Nephron progenitor cell (in vitro differentiated cells): ENCODE measurements at regions not wholly inside any gene's neighbourhood (a gene's known extent, or its start where the extent isn't known, plus 50 kb on each side); places are given as distances from the start of the nearest gene placed in this dataset.

Experiments used
- DNase-seq: peaks from one replicate; pipeline ENCODE4 v3.0.0; 2021
- H3K27ac Mint-ChIP-seq: 2 replicates; pipeline ENCODE4 v1.8.0; 2021; ENCODE audit warnings: mild to moderate bottlenecking, moderate library complexity, mixed read lengths
- H3K27me3 Mint-ChIP-seq: 2 replicates; pipeline ENCODE4 v1.8.0; 2021; ENCODE audit warnings: mild to moderate bottlenecking, low read depth, mixed read lengths; ENCODE audit not compliant: poor library complexity
- H3K36me3 Mint-ChIP-seq: 2 replicates; pipeline ENCODE4 v1.8.0; 2021; ENCODE audit warnings: low read depth, mixed read lengths
- H3K4me1 Mint-ChIP-seq: 2 replicates; pipeline ENCODE4 v1.8.0; 2021; ENCODE audit warnings: mixed read lengths
- H3K4me3 Mint-ChIP-seq: 2 replicates; pipeline ENCODE4 v1.8.0; 2021; ENCODE audit warnings: mild to moderate bottlenecking, moderate library complexity, mixed read lengths
- H3K9me3 Mint-ChIP-seq: 2 replicates; pipeline ENCODE4 v1.8.0; 2021; ENCODE audit warnings: mild to moderate bottlenecking, moderate library complexity, mixed read lengths
- TF ChIP-seq, protein P1 (sequence below): fragments of 200-600 bp; sonication (generic); IDR thresholded peaks from 2 replicates; pipeline ENCODE4 v1.5.0; 2021; ENCODE audit warnings: antibody characterized with exemption

DNA sequence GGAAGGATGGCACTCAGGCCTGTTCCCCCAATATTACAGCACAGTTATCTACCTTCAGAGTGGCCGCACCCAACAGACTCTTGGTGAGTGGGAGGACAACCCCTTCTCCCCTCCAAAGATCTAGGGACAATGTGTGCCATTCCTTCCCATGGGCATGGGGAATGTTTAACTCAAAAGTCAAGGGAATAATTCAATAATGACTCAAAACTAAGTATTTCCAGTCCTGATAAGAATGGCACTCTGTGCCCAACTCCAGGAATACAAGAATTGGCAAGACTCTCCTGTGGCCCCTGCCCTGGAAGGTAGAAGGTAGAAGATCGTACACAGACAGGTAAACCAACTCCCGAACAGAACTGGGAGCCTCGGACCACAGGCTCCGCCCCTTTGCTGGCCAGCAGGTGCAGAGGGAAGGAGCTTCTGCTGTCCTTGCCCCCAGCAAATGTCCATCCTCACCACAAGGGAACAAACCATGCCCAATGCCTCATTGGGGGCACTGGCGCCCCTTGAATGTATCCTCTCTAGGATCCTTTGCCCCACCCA, 514.0 kb downstream of the NPHP4 start:
- no peak overlapping the region for H3K27ac Mint-ChIP-seq
- no peak for DNase-seq
- peaks cover 27% of the 10 kb centered on the region for H3K27me3 Mint-ChIP-seq
- H3K36me3 Mint-ChIP-seq = no peaks in the 10 kb centered on the region
- peaks cover 7% of the 10 kb centered on the region for H3K4me1 Mint-ChIP-seq
- no peaks in the 10 kb centered on the region for H3K9me3 Mint-ChIP-seq
- TF ChIP-seq, protein P1, sequence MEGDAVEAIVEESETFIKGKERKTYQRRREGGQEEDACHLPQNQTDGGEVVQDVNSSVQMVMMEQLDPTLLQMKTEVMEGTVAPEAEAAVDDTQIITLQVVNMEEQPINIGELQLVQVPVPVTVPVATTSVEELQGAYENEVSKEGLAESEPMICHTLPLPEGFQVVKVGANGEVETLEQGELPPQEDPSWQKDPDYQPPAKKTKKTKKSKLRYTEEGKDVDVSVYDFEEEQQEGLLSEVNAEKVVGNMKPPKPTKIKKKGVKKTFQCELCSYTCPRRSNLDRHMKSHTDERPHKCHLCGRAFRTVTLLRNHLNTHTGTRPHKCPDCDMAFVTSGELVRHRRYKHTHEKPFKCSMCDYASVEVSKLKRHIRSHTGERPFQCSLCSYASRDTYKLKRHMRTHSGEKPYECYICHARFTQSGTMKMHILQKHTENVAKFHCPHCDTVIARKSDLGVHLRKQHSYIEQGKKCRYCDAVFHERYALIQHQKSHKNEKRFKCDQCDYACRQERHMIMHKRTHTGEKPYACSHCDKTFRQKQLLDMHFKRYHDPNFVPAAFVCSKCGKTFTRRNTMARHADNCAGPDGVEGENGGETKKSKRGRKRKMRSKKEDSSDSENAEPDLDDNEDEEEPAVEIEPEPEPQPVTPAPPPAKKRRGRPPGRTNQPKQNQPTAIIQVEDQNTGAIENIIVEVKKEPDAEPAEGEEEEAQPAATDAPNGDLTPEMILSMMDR = no peak
- no peak overlapping the region for H3K4me3 Mint-ChIP-seq

DNA sequence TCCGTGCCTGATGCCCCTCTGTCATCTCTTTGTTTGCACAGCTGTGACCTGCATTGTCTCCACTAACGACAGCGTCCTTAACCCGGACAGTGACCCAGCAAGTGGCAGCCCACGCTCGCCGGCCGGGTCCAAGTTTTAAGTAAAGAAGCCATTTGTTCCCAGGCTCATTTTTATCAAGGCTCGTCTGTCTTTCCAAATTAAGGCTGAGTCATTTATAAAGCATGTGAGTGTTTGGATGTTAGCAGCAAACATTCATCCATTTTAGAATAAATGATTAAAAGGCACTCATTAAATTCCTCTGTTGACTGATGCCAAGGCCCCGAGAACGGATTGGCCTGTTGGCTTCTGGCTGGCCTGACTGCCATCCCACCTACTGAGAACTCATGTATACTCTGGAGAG, 514.5 kb downstream of the NPHP4 start:
- Mint-ChIP-seq H3K27ac (no peak overlapping the region), H3K27me3 (peaks cover 22% of the 10 kb centered on the region), H3K36me3 (no peaks in the 10 kb centered on the region), H3K4me3 (no peak overlapping the region), H3K4me1 (peaks cover 7% of the 10 kb centered on the region), H3K9me3 (no peaks in the 10 kb centered on the region)
- no peak for DNase-seq
- TF ChIP-seq, protein P1 = no peak

DNA sequence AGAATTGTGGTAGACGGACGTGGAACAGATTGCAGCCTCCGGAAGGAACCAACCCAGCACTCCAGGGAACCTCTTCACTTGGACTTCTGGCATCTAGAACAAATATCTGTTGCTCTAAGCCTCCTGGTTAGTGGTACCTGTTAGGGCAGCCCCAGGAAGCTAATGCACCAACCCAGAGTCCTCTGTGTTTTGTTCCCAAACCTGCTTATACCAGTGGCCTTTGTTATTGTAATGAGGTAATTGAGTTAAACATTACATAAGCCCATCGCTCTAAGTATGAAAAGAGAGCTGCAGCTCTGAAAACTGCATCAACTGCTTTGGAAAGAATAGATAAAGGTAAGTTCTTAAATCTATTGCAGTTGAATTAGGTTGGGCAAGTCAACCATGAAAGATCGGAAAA, 516.7 kb downstream of the NPHP4 start:
- no peaks in the 10 kb centered on the region for H3K4me1 Mint-ChIP-seq
- TF ChIP-seq, protein P1 = no peak
- no peak for DNase-seq
- H3K27ac Mint-ChIP-seq = no peak overlapping the region
- no peaks in the 10 kb centered on the region for H3K9me3 Mint-ChIP-seq
- H3K4me3 Mint-ChIP-seq = no peak overlapping the region
- H3K36me3 Mint-ChIP-seq = no peaks in the 10 kb centered on the region
- H3K27me3 Mint-ChIP-seq = peaks cover 15% of the 10 kb centered on the region

DNA sequence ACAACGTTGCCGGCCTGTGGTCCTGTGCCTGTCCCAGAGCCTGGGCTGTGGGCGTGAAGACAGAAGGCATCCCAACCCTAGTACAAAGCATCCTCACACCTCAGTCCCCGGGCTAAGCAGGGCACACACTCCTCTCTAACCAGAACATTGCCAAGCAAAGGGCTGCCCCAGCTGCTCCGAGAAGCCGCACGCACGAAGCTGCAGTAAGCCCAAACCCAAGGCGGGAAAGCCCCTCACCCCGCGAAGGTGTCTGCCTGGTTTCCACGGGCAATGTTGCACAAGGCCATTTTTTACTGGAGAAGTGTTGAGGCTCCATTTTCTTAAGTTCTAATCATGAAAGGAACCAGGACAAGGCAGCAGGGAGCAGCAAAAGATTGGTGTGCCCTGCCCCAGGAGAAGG, 519.0 kb downstream of the NPHP4 start:
- H3K4me3 Mint-ChIP-seq = no peak overlapping the region
- H3K36me3 Mint-ChIP-seq = no peaks in the 10 kb centered on the region
- TF ChIP-seq, protein P1 = no peak
- peaks cover 18% of the 10 kb centered on the region for H3K27me3 Mint-ChIP-seq
- H3K27ac Mint-ChIP-seq = no peak overlapping the region
- no peak for DNase-seq
- no peaks in the 10 kb centered on the region for H3K4me1 Mint-ChIP-seq
- no peaks in the 10 kb centered on the region for H3K9me3 Mint-ChIP-seq

DNA sequence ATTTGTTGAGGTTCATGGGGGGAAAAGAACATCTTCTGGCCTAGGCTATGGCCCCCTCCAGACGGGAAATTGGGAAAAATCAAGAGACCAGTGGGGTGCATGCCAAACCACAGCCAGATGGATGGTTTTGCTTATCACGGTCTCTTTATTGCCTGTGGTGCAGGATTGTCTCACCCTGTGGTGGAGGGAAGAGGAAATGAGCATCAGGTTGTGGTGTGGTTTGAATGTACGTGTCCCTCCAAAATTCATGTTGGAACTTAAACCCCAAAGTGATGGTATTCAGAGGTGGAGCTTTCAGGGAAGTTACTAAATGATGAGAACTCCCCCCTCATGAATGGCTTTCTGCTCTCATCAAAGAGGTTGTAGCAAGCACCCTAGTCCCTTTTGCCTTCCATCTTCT, 525.7 kb downstream of the NPHP4 start:
- Mint-ChIP-seq H3K27ac (no peak overlapping the region), H3K27me3 (peaks cover 26% of the 10 kb centered on the region), H3K4me3 (no peak overlapping the region), H3K9me3 (peaks cover 45% of the 10 kb centered on the region), H3K4me1 (no peaks in the 10 kb centered on the region), H3K36me3 (no peaks in the 10 kb centered on the region)
- no peak for DNase-seq
- TF ChIP-seq, protein P1 = no peak

DNA sequence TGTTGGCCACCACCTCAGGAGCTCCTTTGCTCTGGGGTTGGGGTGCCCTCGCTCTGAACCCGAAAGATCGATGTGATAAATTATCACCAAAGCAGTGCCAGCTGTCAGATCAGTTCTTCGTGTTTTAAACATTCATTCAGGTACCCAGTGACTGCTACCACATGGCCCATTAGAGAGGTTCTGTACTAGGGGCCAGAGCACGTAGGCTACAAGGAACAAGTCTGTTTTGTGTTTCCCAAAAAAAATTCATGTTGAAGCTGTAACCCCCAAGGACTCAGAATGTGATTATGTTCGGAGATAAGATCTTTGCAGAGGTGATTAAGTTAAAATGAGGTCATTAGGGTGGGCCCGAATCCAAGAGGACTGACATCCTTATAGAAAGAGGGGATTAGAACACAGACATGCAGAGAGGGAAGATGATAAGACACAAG, 526.9 kb downstream of the NPHP4 start:
- H3K4me3 Mint-ChIP-seq = no peak overlapping the region
- peaks cover 53% of the 10 kb centered on the region for H3K9me3 Mint-ChIP-seq
- no peaks in the 10 kb centered on the region for H3K36me3 Mint-ChIP-seq
- no peak for DNase-seq
- no peak overlapping the region for H3K27ac Mint-ChIP-seq
- no peaks in the 10 kb centered on the region for H3K4me1 Mint-ChIP-seq
- H3K27me3 Mint-ChIP-seq = peaks cover 23% of the 10 kb centered on the region
- TF ChIP-seq, protein P1 = no peak
